GM18868 (cell line): ENCODE measurements at regions not wholly inside any gene's neighbourhood (a gene's known extent, or its start where the extent isn't known, plus 50 kb on each side); places are given as distances from the start of the nearest gene placed in this dataset.
"Not testable (repeated sequence)": the region's sequence is repeated elsewhere in the genome, so short reads cannot be mapped to it uniquely, and the experiment has no call there.

ENCODE experiments used
- ATAC-seq: cut with Tn5 transposase; IDR thresholded peaks from one replicate; pipeline ENCODE4 v1.9.1; 2021; ENCODE audit warnings: mild to moderate bottlenecking, moderate library complexity; ENCODE audit not compliant: unreplicated experiment

DNA sequence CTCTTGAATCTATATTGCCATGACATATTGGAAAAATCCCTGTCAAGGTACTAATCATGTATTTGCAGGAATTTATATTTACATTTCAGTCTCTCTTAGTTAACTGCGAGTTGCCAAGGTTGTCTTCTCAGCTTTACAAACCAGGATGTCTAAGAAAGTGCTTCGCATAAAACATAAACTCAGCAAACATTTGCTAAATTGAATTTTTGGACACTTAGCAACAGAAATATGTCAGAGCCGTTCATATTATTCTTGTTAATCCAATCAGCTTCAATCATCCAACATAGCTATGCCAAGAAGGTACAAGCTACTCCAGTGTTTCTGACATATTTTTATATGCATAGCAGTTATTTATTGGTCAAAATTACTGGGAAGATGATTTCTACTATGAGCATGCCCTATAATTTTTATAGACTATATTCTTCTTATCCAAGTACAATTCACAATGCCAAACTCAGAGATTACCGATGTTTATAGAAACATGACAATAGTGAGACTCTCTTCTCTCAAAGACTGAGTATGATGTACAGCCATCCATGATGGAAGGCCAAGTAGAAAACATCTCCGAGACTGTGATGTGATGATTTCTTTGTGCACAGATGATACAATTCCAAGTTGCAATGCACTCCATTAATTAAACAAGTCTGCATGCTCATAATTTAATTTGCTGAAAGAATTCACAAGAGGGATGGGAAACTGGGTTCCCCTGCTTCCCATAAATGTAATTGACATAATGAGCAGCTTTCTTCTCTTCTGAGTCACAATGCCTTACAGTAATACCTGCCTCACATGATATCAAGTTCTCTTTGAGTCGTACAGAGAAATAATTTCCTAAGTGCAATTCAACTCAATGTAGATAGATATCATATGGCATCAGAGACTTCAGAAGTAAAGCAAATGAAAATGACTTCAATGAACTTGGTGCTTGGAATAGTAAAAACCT lies 776.3 kb downstream of the EFNB2 start:
- no peak for ATAC-seq

GRCh38 chr13:105740739-105741138 lies 794.7 kb downstream of the EFNB2 start:
- no peak for ATAC-seq

GRCh38 chr13:105737688-105738087 lies 797.8 kb downstream of the EFNB2 start:
- peak; percentile 60 for ATAC-seq

GRCh38 chr13:105735281-105735680 lies 800.2 kb downstream of the EFNB2 start:
- no peak for ATAC-seq

GRCh38 chr13:105732806-105733529 lies 802.5 kb downstream of the EFNB2 start:
- no peak for ATAC-seq

GRCh38 chr13:105725887-105726286 lies 809.6 kb downstream of the EFNB2 start:
- ATAC-seq = no peak

DNA sequence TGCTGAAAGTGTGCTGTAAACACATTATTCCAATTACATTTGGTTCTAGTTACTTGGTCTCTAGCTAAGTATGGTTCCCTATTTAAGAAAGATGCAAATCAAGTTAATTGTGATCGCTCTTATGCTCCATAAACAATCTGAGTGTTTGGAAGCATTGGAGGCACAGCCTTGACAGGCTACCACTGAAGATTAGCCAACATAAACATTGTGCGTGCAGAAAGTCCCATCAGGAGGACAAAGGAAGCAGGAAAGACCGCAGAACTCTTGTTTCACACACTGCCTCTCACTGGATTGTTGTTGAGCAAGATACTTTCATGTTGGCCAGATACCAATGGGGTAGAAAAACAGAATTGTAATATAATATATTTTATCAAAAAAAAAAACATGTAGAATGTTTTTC lies 814.4 kb downstream of the EFNB2 start:
- no peak for ATAC-seq

GRCh38 chr13:105719859-105720258 lies 815.6 kb downstream of the EFNB2 start:
- ATAC-seq = no peak

DNA sequence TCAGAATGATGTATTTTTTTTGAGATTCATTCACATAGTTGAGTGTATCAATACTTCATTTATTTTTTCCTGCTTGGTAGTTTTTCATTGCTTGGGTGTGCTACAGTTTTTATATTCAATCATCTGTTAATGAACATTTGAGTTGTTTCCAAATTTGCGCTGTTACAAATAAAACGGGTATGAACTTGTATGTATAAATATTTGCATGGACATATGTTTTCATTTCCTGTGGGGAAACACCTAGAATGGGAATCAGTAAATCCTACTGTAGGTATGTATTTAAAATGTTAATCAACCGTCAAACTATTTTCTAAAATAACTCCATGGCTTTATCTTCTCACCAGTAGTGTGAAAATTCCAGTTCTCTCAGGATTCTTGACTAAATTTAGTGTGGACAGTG lies 826.3 kb downstream of the EFNB2 start:
- no peak for ATAC-seq

DNA sequence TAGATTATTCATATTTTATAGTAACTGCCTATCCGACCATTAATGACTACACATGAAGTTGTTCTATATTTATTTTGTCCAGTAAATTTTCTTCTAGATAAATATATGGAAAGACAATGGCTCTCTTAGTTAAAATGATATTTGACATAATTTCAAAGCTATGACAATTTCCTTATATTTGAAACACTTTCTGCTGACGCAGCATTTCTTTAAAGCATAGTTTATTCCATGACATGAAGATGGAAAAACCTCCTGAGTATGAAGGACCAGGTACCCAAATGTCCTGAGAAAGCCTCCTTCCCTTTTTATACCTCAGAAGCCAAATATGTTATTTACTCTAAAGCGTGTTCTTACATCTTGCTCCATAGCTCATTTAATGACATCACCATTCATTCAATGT lies 831.6 kb downstream of the EFNB2 start:
- no peak for ATAC-seq

- no peak for ATAC-seq
Measured at GRCh38 chr13:105702441-105702840, 833.0 kb downstream of the EFNB2 start.

DNA sequence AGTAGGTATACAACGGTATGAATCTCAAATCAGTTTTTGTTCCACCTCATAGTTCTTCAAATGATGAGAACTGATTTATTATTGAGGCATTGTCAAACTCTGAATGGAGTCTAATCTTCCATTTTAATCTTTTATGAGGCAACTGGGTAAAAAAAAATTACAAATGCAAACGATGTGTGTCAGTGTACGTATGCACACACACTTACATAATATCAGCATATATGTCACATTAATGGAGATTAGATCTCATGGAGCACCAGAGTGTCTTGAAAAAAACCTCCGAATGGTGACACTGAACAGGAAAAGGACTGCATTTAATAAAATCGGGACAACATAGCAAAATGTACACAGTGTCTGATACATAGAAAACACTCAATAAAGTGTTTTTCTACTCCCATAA lies 842.7 kb downstream of the EFNB2 start:
- ATAC-seq = no peak

DNA sequence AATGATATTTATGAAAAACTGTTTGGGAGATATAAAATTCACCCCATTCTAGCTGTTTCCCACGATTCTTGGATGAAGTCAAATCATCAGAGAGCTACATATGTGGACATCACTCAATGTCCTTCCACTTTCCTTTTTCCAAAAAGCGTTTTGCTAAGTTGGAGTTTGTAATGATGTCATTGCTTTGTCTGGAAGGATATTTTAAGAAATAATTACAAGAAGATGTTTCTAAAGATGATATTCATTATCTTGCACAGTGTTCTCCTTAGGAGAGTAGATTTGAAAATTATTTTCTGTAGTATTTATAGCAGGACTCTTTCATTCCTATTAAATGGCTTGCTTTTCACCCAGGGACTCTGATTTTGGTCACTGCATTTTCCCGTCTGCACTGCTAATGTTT lies 851.2 kb downstream of the EFNB2 start:
- ATAC-seq = no peak

DNA sequence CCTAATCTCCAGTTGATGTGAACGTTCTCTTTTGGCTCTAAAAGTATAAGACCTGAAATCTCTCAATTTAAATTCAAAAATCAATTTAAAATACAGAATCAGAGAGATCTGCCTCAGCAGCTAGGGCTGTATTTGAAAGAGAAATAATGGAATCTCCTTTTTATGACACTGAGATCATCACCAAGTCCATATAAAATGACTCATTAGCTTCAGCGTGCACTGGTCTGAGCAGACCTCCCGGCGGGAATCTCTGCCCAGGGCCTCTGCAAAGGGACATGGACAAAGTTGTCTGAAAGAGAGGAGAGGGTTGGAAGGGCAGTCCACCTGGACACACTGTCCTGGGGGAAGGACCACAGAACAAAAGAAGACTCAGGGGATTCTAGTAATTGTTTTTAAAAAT lies 855.6 kb downstream of the EFNB2 start:
- ATAC-seq = no peak

- peak; percentile 78 for ATAC-seq
Measured at GRCh38 chr13:105678072-105678471, 857.4 kb downstream of the EFNB2 start.

DNA sequence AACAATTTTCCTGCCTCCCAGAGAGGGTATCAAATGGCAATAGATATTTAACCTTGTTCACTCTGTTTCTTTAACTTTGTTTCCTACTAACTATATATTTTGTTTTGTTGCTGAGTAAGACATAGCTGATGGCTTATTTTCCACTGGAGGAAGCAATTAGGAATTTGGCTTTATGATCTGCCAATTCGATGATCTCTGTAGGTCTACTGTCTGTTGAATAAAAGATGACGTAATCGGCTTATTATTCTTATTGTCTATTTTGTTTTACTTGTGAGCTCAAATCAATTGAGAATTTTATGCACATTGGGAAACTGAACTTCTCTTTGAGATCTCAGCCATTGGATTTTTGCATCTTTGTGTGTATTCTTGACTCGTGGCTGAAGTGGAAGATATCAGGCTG lies 862.6 kb downstream of the EFNB2 start:
- ATAC-seq = no peak

DNA sequence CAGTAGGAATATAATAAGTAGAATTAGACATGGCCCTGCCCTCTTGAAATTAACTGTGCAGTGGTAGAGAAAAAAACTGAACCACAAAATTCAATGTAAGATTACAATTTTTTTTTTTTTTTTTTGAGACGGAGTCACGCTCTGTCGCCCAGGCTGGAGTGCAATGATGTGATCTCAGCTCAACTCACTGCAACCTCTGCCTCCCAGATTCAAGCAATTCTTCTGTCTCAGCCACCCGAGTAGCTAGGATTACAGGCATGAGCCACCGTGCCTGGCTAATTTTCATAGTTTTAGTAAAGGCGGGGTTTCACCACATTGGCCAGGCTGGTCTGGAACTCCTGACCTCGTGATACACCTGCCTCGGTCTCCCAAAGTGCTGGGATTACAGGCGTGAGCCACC lies 864.3 kb downstream of the EFNB2 start:
- not testable (repeated sequence) for ATAC-seq

DNA sequence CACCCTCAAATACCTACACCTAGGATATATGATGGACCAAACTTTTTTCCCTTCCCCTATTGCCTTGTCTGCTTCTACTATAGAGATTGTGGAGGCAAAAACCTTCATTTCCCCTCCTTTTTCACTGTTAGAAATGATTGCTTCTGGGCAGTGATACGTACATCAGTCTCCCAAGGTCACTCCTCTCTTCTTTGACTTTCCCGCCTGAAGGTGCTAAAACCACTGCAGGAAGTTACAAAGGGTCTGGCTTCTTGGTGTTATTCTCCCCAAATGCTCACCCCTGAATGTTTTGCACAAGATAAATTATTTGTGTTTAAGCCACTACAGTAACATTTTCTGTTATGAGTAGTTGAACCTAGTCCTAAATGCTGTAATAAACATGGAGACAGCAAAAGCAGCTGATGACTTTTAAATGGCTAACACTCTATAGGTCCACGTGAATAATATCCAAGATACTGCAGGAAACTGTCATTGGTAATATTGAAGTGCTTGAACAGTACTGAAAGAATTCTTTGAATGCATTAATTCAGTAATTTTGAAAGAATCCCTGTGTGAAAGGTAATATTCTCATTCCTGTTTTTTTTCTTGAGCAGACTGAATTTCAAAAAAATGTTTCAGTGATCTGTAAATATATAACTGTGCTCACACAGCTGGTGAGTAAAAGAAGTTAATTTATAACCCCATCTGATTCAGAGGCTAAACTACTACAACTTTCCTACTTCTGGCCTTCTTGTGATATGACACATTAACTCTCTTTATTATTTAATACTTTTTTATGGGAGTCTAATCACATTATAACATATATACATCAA lies 865.1 kb downstream of the EFNB2 start:
- no peak for ATAC-seq

- ATAC-seq = no peak
Measured at GRCh38 chr13:105665284-105665683, 870.2 kb downstream of the EFNB2 start.

- no peak for ATAC-seq
Measured at GRCh38 chr13:105663182-105663581, 872.3 kb downstream of the EFNB2 start.

DNA sequence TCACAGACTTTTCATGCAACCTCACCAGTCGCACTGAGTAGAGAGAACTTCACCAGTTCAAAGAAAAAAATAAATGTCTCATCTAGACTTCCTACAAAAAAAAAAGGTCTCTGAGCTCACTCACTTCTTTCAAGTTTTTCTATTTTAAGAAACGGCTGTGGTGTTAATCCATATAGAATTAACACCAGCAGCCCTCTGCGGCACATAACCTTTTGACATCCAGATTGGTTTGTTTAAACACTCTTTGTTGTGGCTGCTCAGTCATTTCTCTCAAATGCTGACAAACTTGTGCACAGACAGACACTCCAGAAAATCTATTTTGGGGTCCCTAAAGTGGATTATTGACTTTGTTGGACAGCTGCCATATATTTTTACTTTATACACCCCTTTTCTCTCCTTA lies 874.9 kb downstream of the EFNB2 start:
- ATAC-seq = no peak
